Fibroblast of mammary gland (primary cell): ENCODE measurements at regions not wholly inside any gene's neighbourhood (a gene's known extent, or its start where the extent isn't known, plus 50 kb on each side); places are given as distances from the start of the nearest gene placed in this dataset.
A peak's percentile ranks its signal among the peaks of the same experiment; 100 is the strongest.

Experiments
- DNase-seq: peaks from one replicate; pipeline ENCODE4 v3.0.0-alpha.2; 2010; ENCODE audit warnings: low read depth
- H3K4me3 ChIP-seq: 2 replicates; pipeline ENCODE4 v1.5.1; 2011; ENCODE audit warnings: low read depth, mild to moderate bottlenecking, low read length, moderate library complexity; ENCODE audit not compliant: control insufficient read depth
- CTCF ChIP-seq: conservative IDR thresholded peaks from 2 replicates; pipeline ENCODE4 v1.5.1; 2011; ENCODE audit warnings: low read depth, low read length, inconsistent platforms; ENCODE audit not compliant: control insufficient read depth, insufficient read depth

- DNase-seq, result no peak
- H3K4me3 ChIP-seq, result no peak overlapping the region
- TF ChIP-seq CTCF, result no peak
Measured at GRCh38 chr9:7287986-7288385, 511.6 kb downstream of the DMAC1 start.

DNA sequence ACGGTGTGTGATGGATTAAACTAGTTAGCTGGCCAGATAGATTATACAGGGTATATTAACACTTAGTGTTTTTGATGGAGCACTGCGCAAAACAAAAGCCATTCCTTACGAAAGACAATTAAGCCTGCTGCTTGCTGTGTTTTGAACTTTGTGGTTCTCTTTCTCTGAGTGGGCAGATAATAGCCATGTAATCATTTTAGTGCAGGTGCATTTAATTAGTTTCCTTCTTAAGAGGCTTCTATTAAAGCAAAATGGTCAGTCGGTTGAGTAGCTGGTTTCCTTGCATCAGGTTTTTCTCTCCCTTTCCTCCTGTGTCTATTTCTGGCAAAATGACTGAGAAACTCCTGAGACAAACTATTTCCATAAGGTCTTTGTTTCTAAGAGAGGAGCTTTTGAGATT, 512.5 kb downstream of the DMAC1 start:
- DNase-seq, result no peak
- TF ChIP-seq CTCF, result no peak
- H3K4me3 ChIP-seq, result no peak overlapping the region

DNA sequence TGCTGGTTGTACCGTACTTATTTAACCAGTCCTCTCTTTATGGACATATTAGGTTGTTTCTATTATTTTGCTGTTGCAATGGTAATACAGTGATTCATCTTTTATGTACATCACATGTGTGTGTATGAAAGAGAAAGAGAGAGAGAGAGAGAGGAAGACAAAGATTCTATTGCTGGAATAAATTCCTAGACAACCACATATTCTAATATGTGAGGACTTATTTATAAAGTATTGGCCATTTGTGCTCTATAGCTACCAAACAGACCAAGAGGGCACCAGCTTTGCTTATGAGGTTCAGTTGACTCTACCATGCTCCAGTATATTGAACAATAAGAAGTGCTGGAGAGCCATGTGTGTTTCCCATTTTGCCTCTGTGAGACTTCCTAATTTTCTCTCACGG, 513.5 kb downstream of the DMAC1 start:
- no peak for TF ChIP-seq CTCF
- H3K4me3 ChIP-seq, result no peak overlapping the region
- no peak for DNase-seq

GRCh38 chr9:7285199-7285598, 514.4 kb downstream of the DMAC1 start:
- DNase-seq, result no peak
- H3K4me3 ChIP-seq, result no peak overlapping the region
- no peak for TF ChIP-seq CTCF

GRCh38 chr9:7284517-7284916, 515.1 kb downstream of the DMAC1 start:
- DNase-seq, result no peak
- no peak overlapping the region for H3K4me3 ChIP-seq
- no peak for TF ChIP-seq CTCF

DNA sequence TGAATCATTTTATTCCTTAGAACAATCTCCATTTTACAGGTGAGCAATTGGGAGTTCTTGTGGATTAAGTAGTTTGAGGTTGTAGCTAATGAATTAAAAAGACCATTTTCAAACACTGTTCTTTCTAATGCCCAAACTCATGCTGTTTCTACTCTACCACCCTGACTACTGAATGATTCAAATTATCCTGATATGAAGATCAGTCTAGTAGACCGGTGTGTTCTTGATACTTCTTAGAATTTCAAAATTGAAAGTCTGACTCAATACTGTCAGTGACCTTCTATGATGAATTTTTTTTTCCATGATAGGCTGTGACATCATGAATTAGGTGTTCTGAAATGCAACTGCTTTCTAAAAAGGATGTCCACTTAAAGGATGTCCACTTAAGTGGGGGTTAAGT, 515.5 kb downstream of the DMAC1 start:
- H3K4me3 ChIP-seq, result no peak overlapping the region
- no peak for TF ChIP-seq CTCF
- no peak for DNase-seq

- peak; percentile 55 for TF ChIP-seq CTCF
- no peak overlapping the region for H3K4me3 ChIP-seq
- DNase-seq, result peak; percentile 53
Measured at GRCh38 chr9:7273575-7273974, 515.8 kb downstream of the KDM4C start.
